DOHH2 (cell line): ENCODE measurements at regions not wholly inside any gene's neighbourhood (a gene's known extent, or its start where the extent isn't known, plus 50 kb on each side); places are given as distances from the start of the nearest gene placed in this dataset.

ENCODE experiments used
- CTCF ChIP-seq: fragments of 200-600 bp; sonication (generic); IDR thresholded peaks from one replicate; pipeline ENCODE4 v1.5.1; 2014; ENCODE audit warnings: antibody characterized with exemption, mild to moderate bottlenecking, low read depth, low read length; ENCODE audit not compliant: poor library complexity, severe bottlenecking
- EZH2phosphoT487 ChIP-seq: fragments of 200-600 bp; sonication (generic); IDR thresholded peaks from 2 replicates; pipeline ENCODE4 v1.6.1; 2017; ENCODE audit warnings: borderline replicate concordance, mild to moderate bottlenecking, antibody characterized with exemption, low read length, moderate library complexity, mixed read lengths

- no peak for TF ChIP-seq CTCF
- TF ChIP-seq EZH2phosphoT487, result no peak
These were observed 78.5 kb upstream of the ARID2 start for GRCh38 chr12:45651029-45651428.
